ENCODE measurements at regions not wholly inside any gene's neighbourhood (a gene's known extent, or its start where the extent isn't known, plus 50 kb on each side); places are given as distances from the start of the nearest gene placed in this dataset.

DNA sequence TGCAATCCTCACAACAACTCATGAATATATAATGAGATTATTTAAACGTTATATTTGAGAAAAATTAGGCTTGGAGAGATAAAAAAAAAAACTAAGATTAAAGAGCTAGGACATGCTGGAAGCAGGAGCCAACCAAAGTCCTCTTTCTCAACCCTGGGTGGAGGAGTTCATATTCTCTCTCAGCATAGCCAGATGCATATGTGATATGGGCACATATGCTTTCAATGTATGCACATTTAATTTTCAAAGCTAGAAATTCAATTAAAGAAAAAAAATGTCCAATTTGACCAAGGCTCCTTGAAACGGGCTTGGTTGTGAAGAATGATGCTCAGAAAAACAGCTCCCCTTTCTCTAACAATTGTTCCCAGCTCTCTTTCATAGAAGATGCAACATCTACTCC lies 61.9 kb upstream of the GRIP1 start:
- in situ Hi-C loops (cut with MboI; ENCODE audit: low pct_unique_long_range_greater_than_20kb, low sequenced_read_pairs, unreplicated experiment) = no loop called here
- no peak for DNase-seq (ENCODE audit: low spot score)
- TF ChIP-seq, protein P1, sequence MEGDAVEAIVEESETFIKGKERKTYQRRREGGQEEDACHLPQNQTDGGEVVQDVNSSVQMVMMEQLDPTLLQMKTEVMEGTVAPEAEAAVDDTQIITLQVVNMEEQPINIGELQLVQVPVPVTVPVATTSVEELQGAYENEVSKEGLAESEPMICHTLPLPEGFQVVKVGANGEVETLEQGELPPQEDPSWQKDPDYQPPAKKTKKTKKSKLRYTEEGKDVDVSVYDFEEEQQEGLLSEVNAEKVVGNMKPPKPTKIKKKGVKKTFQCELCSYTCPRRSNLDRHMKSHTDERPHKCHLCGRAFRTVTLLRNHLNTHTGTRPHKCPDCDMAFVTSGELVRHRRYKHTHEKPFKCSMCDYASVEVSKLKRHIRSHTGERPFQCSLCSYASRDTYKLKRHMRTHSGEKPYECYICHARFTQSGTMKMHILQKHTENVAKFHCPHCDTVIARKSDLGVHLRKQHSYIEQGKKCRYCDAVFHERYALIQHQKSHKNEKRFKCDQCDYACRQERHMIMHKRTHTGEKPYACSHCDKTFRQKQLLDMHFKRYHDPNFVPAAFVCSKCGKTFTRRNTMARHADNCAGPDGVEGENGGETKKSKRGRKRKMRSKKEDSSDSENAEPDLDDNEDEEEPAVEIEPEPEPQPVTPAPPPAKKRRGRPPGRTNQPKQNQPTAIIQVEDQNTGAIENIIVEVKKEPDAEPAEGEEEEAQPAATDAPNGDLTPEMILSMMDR (IDR thresholded peaks at IDR 0.05; ENCODE audit: extremely low read depth, insufficient read depth, missing control alignments) = no peak

DNA sequence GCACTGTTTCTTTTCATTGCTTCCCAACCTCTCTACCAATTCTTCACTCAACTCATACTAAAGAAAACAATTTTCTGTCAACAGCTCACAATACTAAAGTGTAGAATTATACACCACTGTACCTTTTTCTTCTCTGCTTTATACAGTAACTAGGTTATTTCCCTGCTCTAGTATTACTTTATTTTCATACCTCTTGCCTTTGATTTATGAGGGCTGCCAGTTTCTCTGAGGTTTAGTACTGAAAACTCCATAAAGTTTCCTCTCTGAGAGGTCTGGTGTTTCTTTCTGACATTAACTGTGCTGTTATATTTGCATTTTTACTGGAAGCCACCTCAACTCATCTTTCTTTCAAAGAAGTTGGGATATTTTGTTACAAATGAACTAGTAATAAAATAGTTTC lies 63.0 kb upstream of the GRIP1 start:
- DNase-seq (ENCODE audit: low spot score) = no peak
- in situ Hi-C loops (cut with MboI; ENCODE audit: low pct_unique_long_range_greater_than_20kb, low sequenced_read_pairs, unreplicated experiment) = no loop called here
- TF ChIP-seq, protein P1 (IDR thresholded peaks at IDR 0.05; ENCODE audit: extremely low read depth, insufficient read depth, missing control alignments) = no peak

DNA sequence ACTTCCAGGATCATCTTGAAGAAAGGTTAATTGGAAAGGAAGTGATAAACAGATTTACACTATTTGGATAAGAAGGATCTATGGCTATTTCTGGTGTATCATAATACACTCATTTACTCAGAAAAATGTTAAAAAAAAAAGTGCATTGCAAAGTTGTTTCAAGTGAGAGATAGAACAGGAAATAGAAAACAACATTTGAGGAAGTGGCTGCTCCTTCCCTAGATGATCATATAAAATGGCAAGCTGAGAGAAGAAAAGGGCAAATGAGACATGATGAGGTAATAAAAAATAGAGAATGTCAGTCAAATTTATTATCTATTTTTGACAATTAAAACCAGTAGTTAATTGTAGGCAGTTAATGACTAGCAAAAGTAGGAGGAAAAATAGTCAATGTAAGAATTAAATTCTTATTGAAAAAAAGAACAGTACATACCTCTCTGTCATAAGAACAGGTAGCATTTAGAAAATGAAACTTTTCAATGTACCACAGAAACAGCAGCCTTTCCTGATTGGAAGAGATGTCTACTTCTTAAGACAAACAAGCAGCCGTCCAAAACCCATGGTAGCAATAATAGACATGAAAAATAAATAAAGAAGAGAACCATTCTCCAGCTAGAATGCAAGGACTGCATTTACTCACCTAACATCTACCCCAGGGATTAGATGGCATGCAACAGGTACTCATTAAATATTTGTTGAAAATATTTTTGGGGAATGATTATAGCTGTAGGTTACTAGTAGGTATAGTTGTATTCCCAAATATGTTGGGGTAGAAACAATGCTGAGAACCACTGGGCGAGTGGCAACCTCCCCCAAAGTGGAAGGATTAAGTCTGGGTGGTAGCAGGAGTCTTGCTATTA lies 63.9 kb upstream of the GRIP1 start:
- no peak for DNase-seq (ENCODE audit: low spot score)
- in situ Hi-C loops (cut with MboI; ENCODE audit: low pct_unique_long_range_greater_than_20kb, low sequenced_read_pairs, unreplicated experiment) = no loop called here
- TF ChIP-seq, protein P1 (IDR thresholded peaks at IDR 0.05; ENCODE audit: extremely low read depth, insufficient read depth, missing control alignments) = no peak

DNA sequence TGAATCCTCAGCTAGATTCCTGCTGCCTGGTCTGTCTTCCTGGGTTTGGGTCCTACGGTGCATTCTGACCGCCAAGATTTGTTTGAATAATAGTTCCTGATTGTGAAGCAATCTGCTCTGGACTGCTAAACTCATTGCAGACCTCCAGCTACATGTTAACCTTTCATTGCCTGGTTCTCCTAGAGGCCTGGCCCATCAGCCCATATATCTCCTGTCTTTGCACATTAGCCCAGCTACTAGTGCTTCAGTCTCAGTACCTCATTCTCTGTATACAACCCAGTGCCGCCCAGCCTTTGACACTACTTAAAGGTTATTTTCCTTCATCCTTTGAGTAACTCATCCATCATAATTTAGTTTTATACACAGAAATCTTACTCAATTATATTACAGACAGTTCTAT lies 65.6 kb upstream of the GRIP1 start:
- TF ChIP-seq, protein P1 (IDR thresholded peaks at IDR 0.05; ENCODE audit: extremely low read depth, insufficient read depth, missing control alignments) = no peak

DNA sequence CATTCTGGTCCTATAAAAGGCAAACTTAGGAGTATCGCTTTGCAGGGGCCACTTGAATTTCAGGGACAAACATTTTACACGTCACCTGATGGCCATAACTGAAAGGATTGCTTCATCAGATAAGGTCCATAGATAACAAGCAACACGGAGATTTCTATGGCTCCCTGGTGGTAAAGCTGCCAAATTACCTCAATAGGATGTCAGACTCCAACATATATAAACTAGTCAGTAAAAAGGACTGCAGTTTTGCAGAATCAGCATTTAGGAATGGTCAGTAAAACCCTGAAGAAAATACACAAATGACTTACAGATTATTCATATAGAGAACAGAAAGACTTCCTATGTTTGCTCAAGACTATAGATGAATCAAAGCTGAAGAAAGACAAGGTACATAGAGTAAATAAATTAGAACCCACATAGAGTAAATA lies 66.1 kb upstream of the GRIP1 start:
- TF ChIP-seq, protein P1 (IDR thresholded peaks at IDR 0.05; ENCODE audit: extremely low read depth, insufficient read depth, missing control alignments) = no peak
- in situ Hi-C loops (cut with MboI; ENCODE audit: low pct_unique_long_range_greater_than_20kb, low sequenced_read_pairs, unreplicated experiment) = no loop called here
- no peak for DNase-seq (ENCODE audit: low spot score)

More for the DNA sequence above, 65.6 kb upstream of the GRIP1 start:
- no peak for DNase-seq (ENCODE audit: low spot score)
- in situ Hi-C loops (cut with MboI; ENCODE audit: low pct_unique_long_range_greater_than_20kb, low sequenced_read_pairs, unreplicated experiment) = no loop called here

DNA sequence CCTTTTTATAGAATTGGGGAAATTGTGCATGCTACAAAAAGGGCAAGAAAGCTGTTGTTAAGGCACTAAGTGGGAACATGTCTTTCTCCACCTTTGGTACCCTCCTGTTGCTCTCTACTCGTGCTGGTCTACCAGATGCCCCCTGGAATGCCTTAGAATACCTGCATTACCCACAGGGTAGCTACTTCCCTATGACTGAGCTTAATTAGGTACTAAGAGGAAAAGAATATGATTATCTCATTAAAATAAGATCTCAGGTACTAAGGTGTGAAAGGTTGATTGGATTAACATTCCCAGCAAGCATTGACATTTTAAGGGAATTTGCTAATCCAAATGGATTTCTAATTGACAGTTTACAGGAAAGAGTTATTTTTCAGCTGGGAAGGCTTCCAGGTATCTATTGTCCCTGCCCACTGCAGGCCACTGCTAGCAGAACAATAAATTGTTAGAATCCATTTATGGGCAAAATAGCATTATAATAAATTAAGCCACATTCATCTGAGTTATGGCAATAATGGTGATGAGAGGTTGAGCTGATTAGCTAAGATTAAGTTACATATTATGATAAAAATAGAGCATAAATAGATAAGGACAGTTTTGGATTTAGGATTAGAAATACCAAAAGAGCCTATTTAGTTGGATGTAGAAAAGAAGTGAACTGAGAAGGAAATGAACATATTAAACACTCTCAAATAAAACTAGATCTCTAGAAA lies 67.8 kb upstream of the GRIP1 start:
- DNase-seq (ENCODE audit: low spot score) = no peak
- in situ Hi-C loops (cut with MboI; ENCODE audit: low pct_unique_long_range_greater_than_20kb, low sequenced_read_pairs, unreplicated experiment) = no loop called here
- TF ChIP-seq, protein P1 (IDR thresholded peaks at IDR 0.05; ENCODE audit: extremely low read depth, insufficient read depth, missing control alignments) = no peak
